ENCODE measurements at regions not wholly inside any gene's neighbourhood (a gene's known extent, or its start where the extent isn't known, plus 50 kb on each side); places are given as distances from the start of the nearest gene placed in this dataset.
"Not testable (repeated sequence)": the region's sequence is repeated elsewhere in the genome, so short reads cannot be mapped to it uniquely, and the experiment has no call there.

GRCh38 chr13:76683854-76684253 is 202.4 kb downstream of the KCTD12 start:
- ATAC-seq (no peak), DNase-seq (no peak)
- intact Hi-C loops (cut with micrococcal nuclease): no loop called here

GRCh38 chr13:76683168-76683567 is 203.0 kb downstream of the KCTD12 start:
- ATAC-seq: no peak
- intact Hi-C loops (cut with micrococcal nuclease): no loop called here
- no peak for DNase-seq

GRCh38 chr13:76680112-76680511 is 206.1 kb downstream of the KCTD12 start:
- DNase-seq (no peak), ATAC-seq (no peak)
- intact Hi-C loops (cut with micrococcal nuclease): no loop called here

GRCh38 chr13:76677043-76677442 is 209.2 kb downstream of the KCTD12 start:
- ATAC-seq (peak; percentile 97), DNase-seq (peak; percentile 71)
- intact Hi-C loops (cut with micrococcal nuclease): loop anchor here (10.0 kb wide), 1 partner anchor 138 kb away; no protein-coding TSS in a partner anchor

- intact Hi-C loops (cut with micrococcal nuclease): loop anchor here (10.0 kb wide), 1 partner anchor 142 kb away; no protein-coding TSS in a partner anchor
- ATAC-seq (peak; percentile 62), DNase-seq (no peak)
Measured at GRCh38 chr13:76672420-76672819, 213.8 kb downstream of the KCTD12 start.

- ATAC-seq (no peak), DNase-seq (no peak)
- intact Hi-C loops (cut with micrococcal nuclease): loop anchor here (5.0 kb wide), 1 partner anchor 314 kb away; no protein-coding TSS in a partner anchor
Measured at GRCh38 chr13:76668716-76669115, 217.5 kb downstream of the KCTD12 start.

- DNase-seq: no peak
- ATAC-seq: no peak
- intact Hi-C loops (cut with micrococcal nuclease): loop anchor here (5.0 kb wide), 1 partner anchor 314 kb away; no protein-coding TSS in a partner anchor
Measured at GRCh38 chr13:76668141-76668540, 218.1 kb downstream of the KCTD12 start.

GRCh38 chr13:76667551-76667950 is 218.7 kb downstream of the KCTD12 start:
- DNase-seq (no peak), ATAC-seq (peak; percentile 61)
- intact Hi-C loops (cut with micrococcal nuclease): loop anchor here (2.0 to 5.0 kb wide), 2 partner anchors 235 to 315 kb away; no protein-coding TSS in a partner anchor

GRCh38 chr13:76663592-76664335 is 222.4 kb downstream of the KCTD12 start:
- peak; percentile 88 for ATAC-seq
- intact Hi-C loops (cut with micrococcal nuclease): no loop called here
- DNase-seq: no peak

GRCh38 chr13:76659074-76659473 is 227.1 kb downstream of the KCTD12 start:
- ATAC-seq; intact Hi-C loops (cut with micrococcal nuclease); DNase-seq: not testable (repeated sequence)

- ATAC-seq (no peak), DNase-seq (no peak)
- intact Hi-C loops (cut with micrococcal nuclease): no loop called here
Measured at GRCh38 chr13:76656500-76656899, 229.7 kb downstream of the KCTD12 start.

- no peak for ATAC-seq
- intact Hi-C loops (cut with micrococcal nuclease): no loop called here
- no peak for DNase-seq
Measured at GRCh38 chr13:76656056-76656455, 230.1 kb downstream of the KCTD12 start.

GRCh38 chr13:76654263-76654662 is 231.9 kb downstream of the KCTD12 start:
- ATAC-seq (no peak), DNase-seq (no peak)
- intact Hi-C loops (cut with micrococcal nuclease): no loop called here

GRCh38 chr13:76651286-76651685 is 234.9 kb downstream of the KCTD12 start:
- DNase-seq: no peak
- intact Hi-C loops (cut with micrococcal nuclease): no loop called here
- ATAC-seq: no peak

GRCh38 chr13:76647550-76647949 is 238.7 kb downstream of the KCTD12 start:
- no peak for ATAC-seq
- intact Hi-C loops (cut with micrococcal nuclease): no loop called here

GRCh38 chr13:76646946-76647345 is 239.3 kb downstream of the KCTD12 start:
- DNase-seq (no peak), ATAC-seq (no peak)
- intact Hi-C loops (cut with micrococcal nuclease): no loop called here

More at GRCh38 chr13:76647550-76647949, 238.7 kb downstream of the KCTD12 start:
- DNase-seq: no peak

- no peak for DNase-seq
- intact Hi-C loops (cut with micrococcal nuclease): no loop called here
- ATAC-seq: no peak
Measured at GRCh38 chr13:76645632-76646031, 240.6 kb downstream of the KCTD12 start.

GRCh38 chr13:76644906-76645305 is 241.3 kb downstream of the KCTD12 start:
- DNase-seq (no peak), ATAC-seq (no peak)
- intact Hi-C loops (cut with micrococcal nuclease): no loop called here

- intact Hi-C loops (cut with micrococcal nuclease): no loop called here
- ATAC-seq (no peak), DNase-seq (no peak)
Measured at GRCh38 chr13:76643596-76643995, 242.6 kb downstream of the KCTD12 start.

GRCh38 chr13:76641056-76641455 is 245.1 kb downstream of the KCTD12 start:
- DNase-seq: no peak
- peak; percentile 36 for ATAC-seq
- intact Hi-C loops (cut with micrococcal nuclease): no loop called here

GRCh38 chr13:76638882-76639281 is 247.3 kb downstream of the KCTD12 start:
- ATAC-seq: no peak
- no peak for DNase-seq
- intact Hi-C loops (cut with micrococcal nuclease): no loop called here

Measured in left ventricle myocardium superior (tissue), 1 donor.